HFF-Myc (cell line): ENCODE measurements at regions not wholly inside any gene's neighbourhood (a gene's known extent, or its start where the extent isn't known, plus 50 kb on each side); places are given as distances from the start of the nearest gene placed in this dataset.
"Not testable (repeated sequence)": the region's sequence is repeated elsewhere in the genome, so short reads cannot be mapped to it uniquely, and the experiment has no call there.

Experiments
- DNase-seq: peaks from one replicate; pipeline ENCODE4 v3.0.0-alpha.2; 2011; ENCODE audit warnings: low read depth; ENCODE audit errors: extremely low read depth
- H3K4me3 ChIP-seq: replicated peaks from 2 replicates; pipeline ENCODE4 v1.5.1; 2011; ENCODE audit warnings: low read depth, mild to moderate bottlenecking, control low read depth, low read length
- CTCF ChIP-seq: IDR thresholded peaks from 2 replicates; pipeline ENCODE4 v1.5.1; 2012; ENCODE audit warnings: mild to moderate bottlenecking, low read depth, low read length, control low read depth; ENCODE audit errors: missing control alignments

GRCh38 chr6:118705544-118706491, 54.4 kb upstream of the CEP85L start:
- no peak for DNase-seq
- peak overlapping the region; percentile 13 for H3K4me3 ChIP-seq
- no peak for TF ChIP-seq CTCF

GRCh38 chr6:118704915-118705314, 53.5 kb upstream of the CEP85L start:
- DNase-seq = no peak
- H3K4me3 ChIP-seq = no peak overlapping the region
- no peak for TF ChIP-seq CTCF

- not testable (repeated sequence) for H3K4me3 ChIP-seq, DNase-seq
Measured at GRCh38 chr6:118701260-118701659, 49.9 kb upstream of the CEP85L start.
